ENCODE measurements at regions not wholly inside any gene's neighbourhood (a gene's known extent, or its start where the extent isn't known, plus 50 kb on each side); places are given as distances from the start of the nearest gene placed in this dataset.

DNA sequence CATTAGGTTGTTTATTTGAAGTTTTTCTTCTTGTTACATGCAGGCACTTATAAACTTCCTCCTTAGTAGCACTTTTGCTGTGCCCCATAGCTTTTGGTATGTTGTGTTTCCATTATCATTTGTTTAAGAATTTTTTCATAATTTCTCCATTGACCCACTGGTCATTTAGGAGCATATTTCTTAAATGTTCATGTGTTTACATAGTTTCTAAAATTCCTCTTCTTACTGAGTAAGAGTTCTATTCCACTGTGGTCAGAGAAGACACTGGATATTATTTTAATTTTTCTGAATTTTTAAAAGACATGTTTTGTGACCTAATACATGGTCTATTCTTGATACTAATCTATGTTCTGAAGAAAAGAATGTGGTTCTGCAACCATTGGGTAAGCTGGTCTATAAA is 333.0 kb downstream of the DDX10 start:
- no peak for TF ChIP-seq SUZ12 (IDR thresholded peaks at IDR 0.05)
- no peak for TF ChIP-seq NFRKB (IDR thresholded peaks at IDR 0.05)
- TF ChIP-seq, protein P1, sequence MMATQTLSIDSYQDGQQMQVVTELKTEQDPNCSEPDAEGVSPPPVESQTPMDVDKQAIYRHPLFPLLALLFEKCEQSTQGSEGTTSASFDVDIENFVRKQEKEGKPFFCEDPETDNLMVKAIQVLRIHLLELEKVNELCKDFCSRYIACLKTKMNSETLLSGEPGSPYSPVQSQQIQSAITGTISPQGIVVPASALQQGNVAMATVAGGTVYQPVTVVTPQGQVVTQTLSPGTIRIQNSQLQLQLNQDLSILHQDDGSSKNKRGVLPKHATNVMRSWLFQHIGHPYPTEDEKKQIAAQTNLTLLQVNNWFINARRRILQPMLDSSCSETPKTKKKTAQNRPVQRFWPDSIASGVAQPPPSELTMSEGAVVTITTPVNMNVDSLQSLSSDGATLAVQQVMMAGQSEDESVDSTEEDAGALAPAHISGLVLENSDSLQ (IDR thresholded peaks at IDR 0.05), result no peak
- no peak for TF ChIP-seq TARDBP (IDR thresholded peaks at IDR 0.05)
- no peak for TF ChIP-seq HDGF (IDR thresholded peaks at IDR 0.05; ENCODE audit: borderline replicate concordance)
- TF ChIP-seq CTBP1 (IDR thresholded peaks at IDR 0.05; ENCODE audit: borderline replicate concordance), result no peak
- no peak for TF ChIP-seq SP1 (IDR thresholded peaks at IDR 0.05)
- no peak for TF ChIP-seq BHLHE40 (IDR thresholded peaks at IDR 0.05; ENCODE audit: borderline replicate concordance)
- no peak for TF ChIP-seq ELF4 (IDR thresholded peaks at IDR 0.05)
- no peak for TF ChIP-seq ARNT (IDR thresholded peaks at IDR 0.05)
- TF ChIP-seq LEF1 (IDR thresholded peaks at IDR 0.05; ENCODE audit: borderline replicate concordance), result no peak
